ENCODE measurements at regions not wholly inside any gene's neighbourhood (a gene's known extent, or its start where the extent isn't known, plus 50 kb on each side); places are given as distances from the start of the nearest gene placed in this dataset.

DNA sequence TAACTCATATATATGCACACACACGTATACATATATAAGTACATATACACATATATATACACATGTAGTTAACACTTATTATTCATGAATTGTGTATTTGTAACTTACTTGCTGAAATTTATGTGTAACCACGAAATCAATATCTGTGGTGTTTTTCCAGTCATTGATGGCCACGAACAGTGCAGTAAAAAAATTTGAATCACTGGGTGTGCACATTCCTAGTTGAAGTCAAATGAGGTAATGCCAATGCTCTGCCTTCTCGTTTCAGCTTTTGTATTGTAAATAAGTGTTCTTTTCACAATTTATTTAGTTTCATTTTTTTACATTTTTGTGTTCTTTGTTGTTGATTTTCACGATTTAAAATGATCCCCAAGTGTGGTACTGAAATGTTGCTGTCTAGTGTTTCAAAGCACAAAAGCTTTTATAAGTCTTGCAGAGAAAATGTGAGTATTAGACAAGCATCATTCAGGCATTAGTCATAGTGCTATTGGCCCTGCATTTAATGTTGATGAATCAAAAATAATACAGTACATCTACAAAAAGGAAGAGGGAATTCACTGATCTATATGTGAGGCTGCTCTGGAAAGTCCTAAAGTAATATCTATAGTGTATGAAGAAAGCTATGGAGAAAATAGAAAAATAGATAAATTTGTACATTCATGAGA is 419.0 kb downstream of the DSC3 start:
- H3K9me3 ChIP-seq = no peaks in the 10 kb centered on the region
- H3K36me3 ChIP-seq = no peaks in the 10 kb centered on the region
- no peaks in the 10 kb centered on the region for H3K4me1 ChIP-seq
- H3K9ac ChIP-seq (ENCODE audit: low read depth in 2 of 2, low read length in 2 of 2) = no peak overlapping the region
- no peaks in the 10 kb centered on the region for H3K27me3 ChIP-seq
- H3K4me3 ChIP-seq = no peak overlapping the region
- DNase-seq = no peak
- no peak for TF ChIP-seq CTCF (IDR thresholded peaks at IDR 0.05)
- intact Hi-C loops (cut with DNase I) = no loop called here
- no peak overlapping the region for H3K27ac ChIP-seq

- Histone ChIP-seq H3K27ac (no peak overlapping the region), H3K36me3 (no peaks in the 10 kb centered on the region), H3K27me3 (no peaks in the 10 kb centered on the region), H3K9ac (ENCODE audit: low read depth in 2 of 2, low read length in 2 of 2) (no peak overlapping the region), H3K9me3 (no peaks in the 10 kb centered on the region), H3K4me1 (no peaks in the 10 kb centered on the region), H3K4me3 (no peak overlapping the region)
- DNase-seq = no peak
- no peak for TF ChIP-seq CTCF (IDR thresholded peaks at IDR 0.05)
- intact Hi-C loops (cut with DNase I) = no loop called here
These were observed 419.9 kb downstream of the DSC3 start for GRCh38 chr18:30622635-30623034.

- intact Hi-C loops (cut with DNase I) = no loop called here
- H3K36me3 ChIP-seq = no peaks in the 10 kb centered on the region
- H3K27me3 ChIP-seq = no peaks in the 10 kb centered on the region
- H3K27ac ChIP-seq = no peak overlapping the region
- DNase-seq = no peak
- H3K9ac ChIP-seq (ENCODE audit: low read depth in 2 of 2, low read length in 2 of 2) = no peak overlapping the region
- no peak for TF ChIP-seq CTCF (IDR thresholded peaks at IDR 0.05)
- H3K4me3 ChIP-seq = no peak overlapping the region
- H3K9me3 ChIP-seq = no peaks in the 10 kb centered on the region
- H3K4me1 ChIP-seq = no peaks in the 10 kb centered on the region
These were observed 420.4 kb downstream of the DSC3 start for GRCh38 chr18:30622104-30622503.

DNA sequence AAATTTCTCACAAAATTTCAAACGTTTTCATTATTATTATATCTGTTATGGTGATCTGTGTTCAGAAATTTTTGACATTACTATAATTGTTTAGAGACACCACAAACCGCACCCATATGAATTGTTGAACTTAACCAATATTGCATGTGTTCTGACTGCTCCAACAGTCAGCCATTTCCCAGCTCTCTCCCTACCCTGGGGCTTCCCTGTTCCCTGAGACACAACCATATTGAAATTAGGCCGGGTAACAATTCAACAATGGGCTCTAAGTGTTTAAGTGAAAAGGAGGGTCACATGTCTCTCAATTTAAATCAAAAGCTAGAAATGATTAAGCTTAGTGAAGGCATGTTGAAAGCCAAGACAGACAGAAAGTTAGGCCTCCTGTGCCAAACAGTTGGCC is 424.0 kb downstream of the DSC3 start:
- H3K27me3 ChIP-seq = no peaks in the 10 kb centered on the region
- intact Hi-C loops (cut with DNase I) = no loop called here
- TF ChIP-seq CTCF (IDR thresholded peaks at IDR 0.05) = no peak
- no peak overlapping the region for H3K27ac ChIP-seq
- H3K4me3 ChIP-seq = no peak overlapping the region
- no peaks in the 10 kb centered on the region for H3K9me3 ChIP-seq
- DNase-seq = no peak
- no peak overlapping the region for H3K9ac ChIP-seq (ENCODE audit: low read depth in 2 of 2, low read length in 2 of 2)
- no peaks in the 10 kb centered on the region for H3K4me1 ChIP-seq
- H3K36me3 ChIP-seq = no peaks in the 10 kb centered on the region

- H3K9me3 ChIP-seq = no peaks in the 10 kb centered on the region
- no peaks in the 10 kb centered on the region for H3K36me3 ChIP-seq
- no peak overlapping the region for H3K9ac ChIP-seq (ENCODE audit: low read depth in 2 of 2, low read length in 2 of 2)
- no peak overlapping the region for H3K4me3 ChIP-seq
- intact Hi-C loops (cut with DNase I) = no loop called here
- no peaks in the 10 kb centered on the region for H3K27me3 ChIP-seq
- no peak for TF ChIP-seq CTCF (IDR thresholded peaks at IDR 0.05)
- H3K4me1 ChIP-seq = no peaks in the 10 kb centered on the region
- DNase-seq = no peak
- no peak overlapping the region for H3K27ac ChIP-seq
These were observed 426.1 kb downstream of the DSC3 start for GRCh38 chr18:30616414-30616813.

Data from colonic mucosa (tissue), 4 donors.